Muscle layer of colon (tissue), 2 donors: ENCODE measurements at regions not wholly inside any gene's neighbourhood (a gene's known extent, or its start where the extent isn't known, plus 50 kb on each side); places are given as distances from the start of the nearest gene placed in this dataset.
A peak's percentile ranks its signal among the peaks of the same experiment; 100 is the strongest.

Source experiments
- H3K27ac ChIP-seq: one replicate; pipeline ENCODE4 v1.7.0; 2013; ENCODE audit warnings: low read depth, mild to moderate bottlenecking, low read length, moderate library complexity
- H3K27me3 ChIP-seq, 2 donors: one replicate each; pipeline ENCODE4 v1.7.0; 2013; ENCODE audit warnings: low read length in 2 of 2, mild to moderate bottlenecking in 2 of 2; ENCODE audit not compliant: insufficient read depth in 2 of 2, control insufficient read depth in 1 of 2
- H3K36me3 ChIP-seq: one replicate; pipeline ENCODE4 v1.7.0; 2013; ENCODE audit warnings: mild to moderate bottlenecking, low read length; ENCODE audit not compliant: insufficient read depth
- H3K4me1 ChIP-seq: one replicate; pipeline ENCODE4 v1.7.0; 2013; ENCODE audit warnings: mild to moderate bottlenecking, low read length; ENCODE audit not compliant: insufficient read depth
- H3K4me3 ChIP-seq, 2 donors: one replicate each; pipeline ENCODE4 v1.7.0; 2013; ENCODE audit warnings: low read length in 2 of 2, low read depth in 1 of 2, mild to moderate bottlenecking in 1 of 2, moderate library complexity in 1 of 2
- H3K9ac ChIP-seq: one replicate; pipeline ENCODE4 v1.7.0; 2013; ENCODE audit warnings: low read length
- H3K9me3 ChIP-seq: one replicate; pipeline ENCODE4 v1.7.0; 2013; ENCODE audit warnings: mild to moderate bottlenecking, low read length
- donor health status: abdominal sarcoma.
- donor health status: Adenocarcinoma of cecum.

DNA sequence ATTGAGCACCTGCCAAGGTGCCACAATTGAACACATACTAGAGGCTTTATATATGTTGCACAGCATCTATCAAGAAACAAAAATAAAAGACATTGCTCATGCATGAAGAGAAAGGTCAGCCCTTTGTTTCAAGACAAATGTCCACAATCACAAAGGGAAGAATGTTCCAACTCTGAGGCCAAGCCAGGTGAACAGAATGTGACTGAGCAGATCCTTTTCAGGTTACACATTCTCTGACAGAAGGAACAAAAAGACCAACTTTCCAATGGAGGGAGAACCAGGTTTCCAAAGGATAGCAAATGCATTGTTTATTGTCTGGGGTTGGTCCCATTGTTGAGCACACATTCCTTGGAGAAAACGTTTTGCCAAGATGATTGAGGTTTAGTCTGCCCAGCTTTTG lies 50.2 kb upstream of the FAM174B start:
- Histone ChIP-seq H3K27me3 (no peaks in the 10 kb centered on the region), H3K27ac (no peak overlapping the region), H3K4me1 (no peaks in the 10 kb centered on the region), H3K9ac (no peak overlapping the region), H3K9me3 (no peaks in the 10 kb centered on the region), H3K36me3 (no peaks in the 10 kb centered on the region), H3K4me3 (no peak overlapping the region)

GRCh38 chr15:92706201-92706600 lies 50.6 kb upstream of the FAM174B start:
- Histone ChIP-seq H3K27ac (no peak overlapping the region), H3K27me3 (no peaks in the 10 kb centered on the region), H3K4me3 (no peak overlapping the region), H3K4me1 (no peaks in the 10 kb centered on the region), H3K36me3 (no peaks in the 10 kb centered on the region), H3K9me3 (no peaks in the 10 kb centered on the region), H3K9ac (no peak overlapping the region)

DNA sequence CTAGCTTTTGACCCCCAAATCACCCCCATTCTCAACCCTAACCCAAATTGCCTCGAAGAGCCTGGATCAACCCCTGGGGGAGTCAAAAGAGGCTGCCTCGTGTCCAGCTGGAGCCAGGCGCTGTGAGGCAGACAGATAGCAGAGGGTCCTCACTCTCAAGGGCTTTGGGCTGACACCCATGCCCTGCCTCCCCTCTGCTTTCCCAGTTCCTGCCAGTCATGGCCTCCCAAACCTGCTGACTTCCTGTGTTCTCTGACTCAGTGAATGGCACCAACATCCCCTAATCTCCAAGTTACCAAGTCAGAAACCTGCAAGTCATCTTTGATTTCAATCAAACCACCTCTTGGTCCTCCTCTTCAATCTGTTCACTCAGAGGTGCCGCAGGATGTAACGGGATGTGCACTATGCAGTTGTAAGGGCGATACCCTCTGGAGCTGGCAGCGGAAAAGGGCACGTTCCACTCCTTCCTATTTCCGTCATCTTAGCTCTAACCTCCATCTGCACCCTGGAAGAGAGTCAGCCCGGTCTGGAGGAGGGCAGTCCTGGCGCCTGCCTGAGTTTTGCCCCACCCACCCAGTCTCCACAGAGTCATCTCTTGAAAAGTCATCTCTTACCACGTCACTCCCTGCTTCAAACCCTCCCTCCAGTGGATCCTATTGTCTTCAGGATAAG lies 52.4 kb upstream of the FAM174B start:
- Histone ChIP-seq H3K27me3 (no peaks in the 10 kb centered on the region), H3K4me3 (no peak overlapping the region), H3K9me3 (no peaks in the 10 kb centered on the region), H3K4me1 (no peaks in the 10 kb centered on the region), H3K27ac (no peak overlapping the region), H3K36me3 (no peaks in the 10 kb centered on the region), H3K9ac (no peak overlapping the region)

GRCh38 chr15:92708635-92709034 lies 53.1 kb upstream of the FAM174B start:
- no peak overlapping the region for H3K4me3 ChIP-seq
- H3K36me3 ChIP-seq: no peaks in the 10 kb centered on the region
- H3K9me3 ChIP-seq: no peaks in the 10 kb centered on the region
- no peak overlapping the region for H3K9ac ChIP-seq
- no peaks in the 10 kb centered on the region for H3K4me1 ChIP-seq
- H3K27ac ChIP-seq: no peak overlapping the region
- no peaks in the 10 kb centered on the region for H3K27me3 ChIP-seq

DNA sequence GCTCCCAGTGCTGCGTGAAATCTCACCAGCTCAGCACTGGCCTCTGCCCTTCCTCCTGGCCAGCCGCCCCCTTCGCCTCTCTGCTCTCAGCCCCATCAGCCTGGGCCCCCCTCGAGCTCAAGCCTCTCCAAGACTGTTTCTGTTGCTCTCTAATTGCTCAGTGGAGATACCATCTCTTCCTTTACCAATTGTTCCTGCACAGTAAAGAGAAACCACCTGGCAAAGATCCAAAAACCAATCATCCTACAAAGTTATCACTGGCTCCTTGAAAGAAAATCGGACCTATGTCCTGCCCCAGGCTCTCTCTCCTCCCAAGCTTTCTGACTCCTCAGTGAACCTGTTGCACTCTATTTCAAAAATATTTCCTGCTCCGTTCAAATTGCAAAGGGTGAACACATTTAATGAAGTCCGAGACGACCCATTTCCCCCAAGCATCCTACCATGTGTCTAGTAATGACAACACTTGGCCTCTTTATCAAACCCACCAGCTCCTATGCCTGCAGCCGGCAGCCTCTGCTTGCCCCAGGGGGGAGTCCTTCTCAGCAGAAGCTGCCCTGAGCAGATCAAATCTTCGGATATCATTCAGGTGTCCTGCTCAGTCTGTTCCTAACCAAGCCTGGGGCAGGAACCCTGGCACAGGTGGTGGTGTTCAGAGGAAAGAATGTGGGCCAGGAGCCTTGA lies 53.7 kb upstream of the FAM174B start:
- Histone ChIP-seq H3K9ac (no peak overlapping the region), H3K27ac (no peak overlapping the region), H3K4me3 (no peak overlapping the region), H3K4me1 (no peaks in the 10 kb centered on the region), H3K36me3 (no peaks in the 10 kb centered on the region), H3K9me3 (no peaks in the 10 kb centered on the region), H3K27me3 (no peaks in the 10 kb centered on the region)

DNA sequence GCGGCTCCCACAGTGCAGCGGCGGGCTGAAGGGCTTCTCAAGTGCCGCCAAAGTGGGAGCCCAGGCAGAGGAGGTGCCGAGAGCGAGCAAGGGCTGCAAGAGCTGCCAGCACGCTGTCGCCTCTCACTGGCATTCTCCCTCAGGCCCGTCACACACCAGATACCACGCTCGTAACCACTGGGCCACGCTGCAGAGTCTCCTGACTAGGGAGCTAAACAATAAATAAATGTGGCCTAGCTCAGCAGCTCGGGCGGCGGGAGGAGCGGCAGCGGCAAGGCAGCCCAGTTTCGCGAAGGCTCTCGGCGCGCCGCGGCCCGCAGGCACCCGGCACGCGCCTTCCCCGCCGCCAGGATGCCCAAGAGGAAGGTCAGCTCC lies 55.9 kb upstream of the FAM174B start:
- Histone ChIP-seq H3K27ac (no peak overlapping the region), H3K4me1 (peaks cover 8% of the 10 kb centered on the region), H3K36me3 (no peaks in the 10 kb centered on the region), H3K9ac (no peak overlapping the region), H3K27me3 (no peaks in the 10 kb centered on the region), H3K4me3 (no peak overlapping the region), H3K9me3 (no peaks in the 10 kb centered on the region)

DNA sequence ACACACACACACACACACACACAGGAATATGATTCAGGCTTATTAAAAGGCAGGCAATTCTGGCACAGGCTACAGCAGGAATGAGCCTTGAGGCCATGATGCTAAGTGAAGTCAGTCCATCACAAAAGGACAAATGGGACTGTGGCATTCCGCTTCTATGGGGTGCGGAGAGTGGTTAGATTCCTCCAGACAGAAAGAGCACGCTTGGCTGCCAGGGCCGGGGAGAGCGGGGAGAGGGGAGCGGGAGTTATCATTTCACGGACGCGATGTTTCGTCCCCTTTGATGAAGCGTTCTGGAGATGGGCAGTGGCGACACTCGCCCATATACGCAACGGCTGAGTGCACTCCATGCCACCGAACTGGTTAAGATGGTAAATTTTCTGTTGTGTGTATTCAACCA lies 58.5 kb upstream of the FAM174B start:
- no peaks in the 10 kb centered on the region for H3K27me3 ChIP-seq
- peak overlapping the region; percentile 93 for H3K9ac ChIP-seq
- peak overlapping the region; percentile 87 for H3K27ac ChIP-seq
- no peaks in the 10 kb centered on the region for H3K36me3 ChIP-seq
- H3K9me3 ChIP-seq: no peaks in the 10 kb centered on the region
- H3K4me3 ChIP-seq: peak overlapping the region; percentile 69 to 74
- peaks cover 8% of the 10 kb centered on the region for H3K4me1 ChIP-seq

DNA sequence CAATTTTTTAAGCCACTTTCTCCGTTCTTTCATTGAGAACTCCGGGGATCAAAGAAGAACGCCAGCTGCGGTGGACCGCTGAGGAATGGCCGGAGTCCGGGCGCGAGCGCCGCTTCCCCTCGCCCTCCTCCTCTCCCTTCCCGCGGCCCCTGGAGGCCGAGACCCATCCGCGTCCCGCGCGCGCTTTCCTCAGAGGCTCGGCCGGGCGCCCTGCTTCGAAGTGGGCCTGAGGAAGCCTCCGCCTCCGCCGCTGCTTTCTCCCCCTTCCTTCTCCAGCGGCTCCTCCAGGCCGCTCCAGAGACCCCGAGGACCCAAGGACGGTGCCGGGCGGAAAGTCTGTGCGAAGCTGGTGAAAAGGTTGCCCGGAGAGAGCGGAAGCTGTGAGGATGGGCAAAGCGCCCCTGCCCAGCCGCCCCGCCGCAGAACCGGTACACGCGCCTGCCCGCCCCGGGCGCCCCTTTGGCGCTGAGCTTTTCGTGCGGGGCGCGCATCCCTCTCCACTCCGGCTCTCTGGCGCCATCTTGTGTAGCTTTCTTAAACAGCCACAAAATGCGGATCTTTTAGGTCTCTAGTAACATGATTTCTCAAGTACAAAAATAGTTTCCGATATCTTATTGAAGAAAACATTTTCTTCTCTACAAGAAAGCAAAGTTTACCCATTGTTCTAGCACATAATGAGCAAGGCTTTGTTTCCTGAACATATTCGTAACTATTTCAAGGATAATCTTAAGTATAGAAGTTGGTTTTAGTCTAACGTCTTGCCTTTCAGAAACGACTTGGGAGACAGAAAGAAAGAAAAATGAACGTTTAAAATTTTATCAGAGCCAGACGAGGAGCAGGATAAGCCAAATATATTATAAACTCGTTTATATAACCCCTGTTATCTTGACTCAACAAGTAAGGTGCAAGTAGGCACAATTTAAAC lies 59.2 kb upstream of the FAM174B start:
- Histone ChIP-seq H3K4me3 (peak overlapping the region; percentile 69 to 74), H3K4me1 (peaks cover 8% of the 10 kb centered on the region), H3K36me3 (no peaks in the 10 kb centered on the region), H3K27me3 (no peaks in the 10 kb centered on the region), H3K9ac (peak overlapping the region; percentile 93), H3K27ac (peak overlapping the region; percentile 87), H3K9me3 (no peaks in the 10 kb centered on the region)

- Histone ChIP-seq H3K27ac (peak overlapping the region; percentile 52), H3K9ac (no peak overlapping the region), H3K9me3 (no peaks in the 10 kb centered on the region), H3K36me3 (no peaks in the 10 kb centered on the region), H3K4me1 (peaks cover 8% of the 10 kb centered on the region), H3K4me3 (no peak overlapping the region), H3K27me3 (no peaks in the 10 kb centered on the region)
Measured at GRCh38 chr15:92715758-92716157, 60.2 kb upstream of the FAM174B start.

GRCh38 chr15:92719021-92719420 lies 63.4 kb upstream of the FAM174B start:
- no peaks in the 10 kb centered on the region for H3K36me3 ChIP-seq
- H3K9ac ChIP-seq: no peak overlapping the region
- no peaks in the 10 kb centered on the region for H3K27me3 ChIP-seq
- no peak overlapping the region for H3K4me3 ChIP-seq
- no peaks in the 10 kb centered on the region for H3K9me3 ChIP-seq
- no peak overlapping the region for H3K27ac ChIP-seq
- H3K4me1 ChIP-seq: peaks cover 8% of the 10 kb centered on the region

GRCh38 chr15:92724144-92724543 lies 68.6 kb upstream of the FAM174B start:
- H3K4me1 ChIP-seq: no peaks in the 10 kb centered on the region
- no peak overlapping the region for H3K4me3 ChIP-seq
- H3K9ac ChIP-seq: no peak overlapping the region
- no peaks in the 10 kb centered on the region for H3K36me3 ChIP-seq
- H3K27me3 ChIP-seq: no peaks in the 10 kb centered on the region
- H3K9me3 ChIP-seq: no peaks in the 10 kb centered on the region
- no peak overlapping the region for H3K27ac ChIP-seq
